Hepatocyte (in vitro differentiated cells): ENCODE measurements at regions not wholly inside any gene's neighbourhood (a gene's known extent, or its start where the extent isn't known, plus 50 kb on each side); places are given as distances from the start of the nearest gene placed in this dataset.

Experiments
- DNase-seq: peaks from one replicate; pipeline ENCODE4 v3.0.0-alpha.2; 2016; ENCODE audit warnings: low spot score
- H2AFZ ChIP-seq: fragments of 200-600 bp; sonication (generic); 2 replicates; pipeline ENCODE4 v1.6.0; 2016; ENCODE audit warnings: antibody characterized with exemption, mild to moderate bottlenecking
- H3K27ac ChIP-seq: fragments of 200-600 bp; sonication (generic); 2 replicates; pipeline ENCODE4 v1.5.1; 2016; ENCODE audit warnings: mild to moderate bottlenecking
- H3K27me3 ChIP-seq: fragments of 200-600 bp; sonication (generic); 2 replicates; pipeline ENCODE4 v1.6.1; 2016
- H3K36me3 ChIP-seq: fragments of 200-600 bp; sonication (generic); replicated peaks from 2 replicates; pipeline ENCODE4 v1.5.1; 2016; ENCODE audit warnings: low read depth; ENCODE audit not compliant: insufficient read depth
- H3K4me1 ChIP-seq: fragments of 200-600 bp; sonication (generic); 2 replicates; pipeline ENCODE4 v1.5.1; 2016; ENCODE audit warnings: mild to moderate bottlenecking, moderate library complexity; ENCODE audit not compliant: insufficient read depth
- H3K4me2 ChIP-seq: fragments of 200-600 bp; sonication (generic); 2 replicates; pipeline ENCODE4 v1.6.0; 2016
- H3K4me3 ChIP-seq: fragments of 200-600 bp; sonication (generic); 2 replicates; pipeline ENCODE4 v1.5.1; 2016; ENCODE audit warnings: mild to moderate bottlenecking
- H3K79me2 ChIP-seq: fragments of 200-600 bp; sonication (generic); 2 replicates; pipeline ENCODE4 v1.6.0; 2017; ENCODE audit warnings: mild to moderate bottlenecking
- H3K9me2 ChIP-seq: fragments of 200-600 bp; sonication (generic); replicated peaks from 2 replicates; pipeline ENCODE4 v1.6.0; 2017; ENCODE audit warnings: mild to moderate bottlenecking; ENCODE audit not compliant: insufficient read depth
- H3K9me3 ChIP-seq: fragments of 200-600 bp; sonication (generic); 2 replicates; pipeline ENCODE4 v1.5.1; 2016; ENCODE audit warnings: low read depth, mild to moderate bottlenecking
- H4K20me1 ChIP-seq: fragments of 200-600 bp; sonication (generic); 2 replicates; pipeline ENCODE4 v1.6.0; 2016; ENCODE audit warnings: mild to moderate bottlenecking; ENCODE audit not compliant: insufficient read depth, poor library complexity, severe bottlenecking
- CTCF ChIP-seq: fragments of 200-600 bp; sonication (generic); IDR thresholded peaks from 2 replicates; pipeline ENCODE4 v1.5.1; 2016; ENCODE audit warnings: antibody characterized with exemption, mild to moderate bottlenecking; ENCODE audit not compliant: poor library complexity
- EZH2 ChIP-seq: fragments of 200-600 bp; sonication (generic); IDR thresholded peaks from 2 replicates; pipeline ENCODE4 v1.6.1; 2016; ENCODE audit warnings: antibody characterized with exemption, mild to moderate bottlenecking, borderline replicate concordance
- EZH2phosphoT487 ChIP-seq: fragments of 200-600 bp; sonication (generic); IDR thresholded peaks from one replicate; pipeline ENCODE4 v1.6.1; 2018; ENCODE audit warnings: antibody characterized with exemption, mild to moderate bottlenecking, low read depth, moderate library complexity; ENCODE audit not compliant: unreplicated experiment, severe bottlenecking
- WGBS: methylation state at CpG from one replicate; pipeline ENCODE4 v1.1.6; 2016; ENCODE audit warnings: low lambda C conversion rate; ENCODE audit errors: missing lambda C conversion rate; 5-methylcytosine and 5-hydroxymethylcytosine counted together

DNA sequence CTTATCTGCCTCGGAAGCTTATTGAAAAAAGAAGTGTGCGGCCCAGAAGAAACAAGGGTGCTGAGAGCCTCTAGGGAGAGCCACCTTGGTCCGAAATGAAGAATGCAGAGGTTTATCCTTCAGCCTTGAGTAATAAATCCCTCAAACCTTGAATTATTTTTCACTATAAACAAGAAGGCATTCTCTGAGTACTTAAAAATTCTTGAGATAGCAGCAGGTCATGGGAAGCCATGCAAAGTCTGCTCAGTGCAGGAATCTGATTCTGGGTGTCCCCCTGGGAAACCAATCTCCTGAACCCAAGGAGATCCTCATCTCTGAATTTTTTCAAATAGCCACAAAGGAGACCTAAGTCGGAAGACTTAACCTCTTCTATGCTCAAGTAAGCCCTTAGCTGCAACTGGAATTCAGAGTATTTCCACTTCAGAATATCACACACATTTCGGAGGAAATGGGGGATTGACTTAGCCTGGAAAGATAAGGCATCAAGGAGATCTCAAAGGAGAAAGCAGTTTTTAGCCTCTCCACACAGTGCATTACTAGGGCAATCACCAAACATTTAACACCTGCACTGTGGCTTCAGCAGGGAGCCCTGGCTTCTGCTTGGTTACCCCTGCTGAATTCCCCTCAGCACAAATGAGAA, 365.0 kb downstream of the ETS1 start:
- H3K9me3 ChIP-seq: no peaks in the 10 kb centered on the region

DNA sequence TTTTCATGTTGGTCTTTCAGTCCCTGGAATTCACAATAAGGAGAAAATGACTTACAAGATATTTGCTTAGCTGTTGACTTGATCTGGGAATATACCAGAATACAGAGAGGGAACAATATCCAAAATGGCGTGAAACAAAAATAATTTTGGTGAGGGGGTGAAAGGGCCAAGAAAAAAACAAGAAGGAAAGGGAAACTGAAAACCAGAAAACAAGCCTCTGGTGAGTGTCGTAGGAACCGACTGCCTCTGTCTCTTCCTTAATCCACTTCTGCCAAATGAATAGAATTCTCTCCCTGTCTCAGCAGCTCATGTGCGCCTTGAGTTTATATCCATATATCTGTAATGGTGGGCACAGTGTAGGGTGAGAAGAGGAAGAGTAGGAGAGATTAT, 367.6 kb downstream of the ETS1 start:
- no peak overlapping the region for H3K27ac ChIP-seq
- H3K4me3 ChIP-seq: no peak overlapping the region
- no peaks in the 10 kb centered on the region for H3K79me2 ChIP-seq
- no peak for TF ChIP-seq EZH2
- TF ChIP-seq EZH2phosphoT487: no peak
- no peak for TF ChIP-seq CTCF
- H3K4me1 ChIP-seq: no peaks in the 10 kb centered on the region
- no peaks in the 10 kb centered on the region for H3K9me2 ChIP-seq
- 84% methylated on average over 4 of the region's 4 CpGs for WGBS
- DNase-seq: no peak
- H3K9me3 ChIP-seq: no peaks in the 10 kb centered on the region
- no peaks in the 10 kb centered on the region for H3K36me3 ChIP-seq
- no peaks in the 10 kb centered on the region for H4K20me1 ChIP-seq
- no peaks in the 10 kb centered on the region for H3K27me3 ChIP-seq
- no peak overlapping the region for H3K4me2 ChIP-seq
- H2AFZ ChIP-seq: no peak overlapping the region

More for the DNA sequence above, 365.0 kb downstream of the ETS1 start:
- DNase-seq: no peak
- TF ChIP-seq EZH2 (no peak), CTCF (no peak), EZH2phosphoT487 (no peak)
- Histone ChIP-seq H3K9me2 (no peaks in the 10 kb centered on the region), H3K4me3 (no peak overlapping the region), H3K79me2 (no peaks in the 10 kb centered on the region), H2AFZ (no peak overlapping the region), H3K27me3 (no peaks in the 10 kb centered on the region), H3K4me1 (no peaks in the 10 kb centered on the region), H4K20me1 (no peaks in the 10 kb centered on the region), H3K36me3 (no peaks in the 10 kb centered on the region), H3K27ac (no peak overlapping the region), H3K4me2 (no peak overlapping the region)
- WGBS: 58% methylated on average over 5 of the region's 5 CpGs

DNA sequence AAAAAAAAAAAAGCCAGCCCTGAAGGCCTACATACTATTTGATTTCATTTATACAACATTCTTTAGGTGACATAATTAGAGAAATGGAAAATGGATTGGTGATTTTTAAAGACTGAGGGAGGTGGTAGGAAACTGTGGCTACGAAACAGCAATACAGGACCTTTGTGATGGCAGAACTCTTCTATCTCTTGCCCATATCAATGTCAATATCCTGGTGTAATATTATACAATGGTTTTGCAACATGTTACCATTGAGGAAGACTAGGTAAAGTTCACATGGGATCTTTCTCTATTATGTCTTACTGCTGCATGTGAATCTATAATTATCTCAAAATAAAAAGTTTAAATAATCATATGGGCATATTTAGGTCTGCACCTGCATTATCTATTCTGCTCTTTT, 371.2 kb downstream of the ETS1 start:
- H2AFZ ChIP-seq: no peak overlapping the region
- H3K27ac ChIP-seq: no peak overlapping the region
- H3K9me3 ChIP-seq: no peaks in the 10 kb centered on the region
- H3K79me2 ChIP-seq: no peaks in the 10 kb centered on the region
- H3K27me3 ChIP-seq: no peaks in the 10 kb centered on the region
- H3K9me2 ChIP-seq: no peaks in the 10 kb centered on the region
- H4K20me1 ChIP-seq: no peaks in the 10 kb centered on the region
- H3K4me1 ChIP-seq: no peaks in the 10 kb centered on the region
- no peak for TF ChIP-seq CTCF
- no peak for TF ChIP-seq EZH2phosphoT487
- TF ChIP-seq EZH2: no peak
- no peak for DNase-seq
- no peaks in the 10 kb centered on the region for H3K36me3 ChIP-seq
- H3K4me3 ChIP-seq: no peak overlapping the region
- no peak overlapping the region for H3K4me2 ChIP-seq
- WGBS: 91% methylated on average over 1 of the region's 1 CpG
